ENCODE measurements at regions not wholly inside any gene's neighbourhood (a gene's known extent, or its start where the extent isn't known, plus 50 kb on each side); places are given as distances from the start of the nearest gene placed in this dataset.

- no peak overlapping the region for H3K9ac ChIP-seq (ENCODE audit: low read depth in 1 of 2, low read length in 2 of 2)
- H3K9me3 ChIP-seq (ENCODE audit: control insufficient read depth in 4 of 4, low read length in 3 of 4), result no peaks in the 10 kb centered on the region
- DNase-seq (ENCODE audit: low spot score), result no peak
- H3K4me3 ChIP-seq (ENCODE audit: low read depth in 1 of 3, low read length in 3 of 3), result no peak overlapping the region
- H3K27me3 ChIP-seq (ENCODE audit: control insufficient read depth in 4 of 4, insufficient read depth in 4 of 4, low read length in 3 of 4), result no peaks in the 10 kb centered on the region
- no peak overlapping the region for H3K27ac ChIP-seq (ENCODE audit: low read depth in 1 of 2, low read length in 2 of 2)
- H3K4me1 ChIP-seq (ENCODE audit: control insufficient read depth in 4 of 4, insufficient read depth in 4 of 4, low read length in 3 of 4), result peaks cover 0 to 9% (median 4%) of the 10 kb centered on the region in 4 donors
- 70% methylated on average over 7 of the region's 7 CpGs for WGBS
- TF ChIP-seq RAD21 (IDR thresholded peaks at IDR 0.05) (no peak), SP1 (IDR thresholded peaks at IDR 0.05) (no peak)
- no peaks in the 10 kb centered on the region for H3K36me3 ChIP-seq (ENCODE audit: control insufficient read depth in 4 of 4, insufficient read depth in 3 of 4, low read depth in 1 of 4, low read length in 3 of 4)
These were observed 162.3 kb downstream of the DAD1 start for GRCh38 chr14:22426711-22427110.

GRCh38 chr14:22423958-22424357 lies 165.1 kb downstream of the DAD1 start:
- WGBS, result 71% methylated on average over 4 of the region's 4 CpGs
- no peak overlapping the region for H3K9ac ChIP-seq (ENCODE audit: low read depth in 1 of 2, low read length in 2 of 2)
- no peak overlapping the region for H3K4me3 ChIP-seq (ENCODE audit: low read depth in 1 of 3, low read length in 3 of 3)
- no peak overlapping the region for H3K27ac ChIP-seq (ENCODE audit: low read depth in 1 of 2, low read length in 2 of 2)
- H3K27me3 ChIP-seq (ENCODE audit: control insufficient read depth in 4 of 4, insufficient read depth in 4 of 4, low read length in 3 of 4), result no peaks in the 10 kb centered on the region
- no peaks in the 10 kb centered on the region for H3K36me3 ChIP-seq (ENCODE audit: control insufficient read depth in 4 of 4, insufficient read depth in 3 of 4, low read depth in 1 of 4, low read length in 3 of 4)
- no peak for TF ChIP-seq FOXA2 (IDR thresholded peaks at IDR 0.05)
- TF ChIP-seq FOXA1 (IDR thresholded peaks at IDR 0.05), result no peak
- no peak for TF ChIP-seq SP1 (IDR thresholded peaks at IDR 0.05)
- no peak for TF ChIP-seq YY1 (IDR thresholded peaks at IDR 0.05)
- no peak for TF ChIP-seq GABPA (IDR thresholded peaks at IDR 0.05 in 1 of 2, conservative IDR thresholded peaks at IDR 0.05 in 1 of 2)
- no peak for TF ChIP-seq HNF4A (conservative IDR thresholded peaks at IDR 0.05)
- TF ChIP-seq, protein P1, sequence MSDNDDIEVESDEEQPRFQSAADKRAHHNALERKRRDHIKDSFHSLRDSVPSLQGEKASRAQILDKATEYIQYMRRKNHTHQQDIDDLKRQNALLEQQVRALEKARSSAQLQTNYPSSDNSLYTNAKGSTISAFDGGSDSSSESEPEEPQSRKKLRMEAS (IDR thresholded peaks at IDR 0.05), result no peak
- no peak for TF ChIP-seq HNF4G (IDR thresholded peaks at IDR 0.05)
- TF ChIP-seq ATF3 (IDR thresholded peaks at IDR 0.05), result no peak
- TF ChIP-seq RXRA (IDR thresholded peaks at IDR 0.05), result no peak
- TF ChIP-seq REST (IDR thresholded peaks at IDR 0.05), result no peak
- no peak for DNase-seq (ENCODE audit: low spot score)
- peaks cover 0 to 9% (median 4%) of the 10 kb centered on the region in 4 donors for H3K4me1 ChIP-seq (ENCODE audit: control insufficient read depth in 4 of 4, insufficient read depth in 4 of 4, low read length in 3 of 4)
- H3K9me3 ChIP-seq (ENCODE audit: control insufficient read depth in 4 of 4, low read length in 3 of 4), result no peaks in the 10 kb centered on the region

DNA sequence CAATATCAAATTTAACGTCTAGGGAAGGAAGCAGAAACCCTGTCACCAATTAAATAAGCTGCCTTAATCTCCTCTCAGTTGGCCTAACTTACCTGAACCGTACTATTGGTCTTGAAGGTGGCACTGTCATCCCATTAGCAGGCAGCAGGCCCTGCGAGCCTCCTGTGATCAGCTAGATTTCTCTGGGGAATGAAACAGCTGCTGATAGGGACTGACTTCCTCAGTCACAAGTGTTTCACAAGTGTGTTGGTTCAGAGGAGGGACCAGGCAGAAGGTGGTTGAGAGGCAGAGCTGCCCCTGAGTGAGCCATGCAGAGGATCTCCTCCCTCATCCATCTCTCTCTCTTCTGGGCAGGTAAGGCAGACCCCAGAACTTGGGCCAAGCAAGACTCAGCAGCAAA lies 166.8 kb downstream of the DAD1 start:
- H3K9me3 ChIP-seq (ENCODE audit: control insufficient read depth in 4 of 4, low read length in 3 of 4), result no peaks in the 10 kb centered on the region
- H3K4me1 ChIP-seq (ENCODE audit: control insufficient read depth in 4 of 4, insufficient read depth in 4 of 4, low read length in 3 of 4), result no peaks in the 10 kb centered on the region
- 70% methylated on average over 3 of the region's 3 CpGs for WGBS
- TF ChIP-seq FOXA1 (IDR thresholded peaks at IDR 0.05) (no peak), YY1 (IDR thresholded peaks at IDR 0.05) (no peak), HNF4G (IDR thresholded peaks at IDR 0.05) (no peak), REST (IDR thresholded peaks at IDR 0.05) (no peak), RAD21 (IDR thresholded peaks at IDR 0.05) (no peak), ATF3 (IDR thresholded peaks at IDR 0.05) (no peak), TAF1 (conservative IDR thresholded peaks at IDR 0.05) (no peak), SP1 (IDR thresholded peaks at IDR 0.05) (no peak), NR2F2 (IDR thresholded peaks at IDR 0.05) (no peak), GABPA (IDR thresholded peaks at IDR 0.05 in 1 of 2, conservative IDR thresholded peaks at IDR 0.05 in 1 of 2) (no peak), FOXA2 (IDR thresholded peaks at IDR 0.05) (no peak), CTCF (IDR thresholded peaks at IDR 0.05; ENCODE audit: low read depth, low read length, missing input control) (no peak), JUND (IDR thresholded peaks at IDR 0.05) (no peak), HNF4A (conservative IDR thresholded peaks at IDR 0.05) (no peak)
- TF ChIP-seq, protein P1 (IDR thresholded peaks at IDR 0.05), result no peak

More for the DNA sequence above, 166.8 kb downstream of the DAD1 start:
- no peaks in the 10 kb centered on the region for H3K27me3 ChIP-seq (ENCODE audit: control insufficient read depth in 4 of 4, insufficient read depth in 4 of 4, low read length in 3 of 4)
- H3K27ac ChIP-seq (ENCODE audit: low read depth in 1 of 2, low read length in 2 of 2), result no peak overlapping the region
- H3K4me3 ChIP-seq (ENCODE audit: low read depth in 1 of 3, low read length in 3 of 3), result no peak overlapping the region
- DNase-seq (ENCODE audit: low spot score), result no peak
- H3K9ac ChIP-seq (ENCODE audit: low read depth in 1 of 2, low read length in 2 of 2), result no peak overlapping the region
- H3K36me3 ChIP-seq (ENCODE audit: control insufficient read depth in 4 of 4, insufficient read depth in 3 of 4, low read depth in 1 of 4, low read length in 3 of 4), result no peaks in the 10 kb centered on the region

All from liver (tissue), 8 donors.